Coronary artery (tissue), 2 donors: ENCODE measurements at regions not wholly inside any gene's neighbourhood (a gene's known extent, or its start where the extent isn't known, plus 50 kb on each side); places are given as distances from the start of the nearest gene placed in this dataset.

ENCODE experiments used
- DNase-seq: peaks from one replicate; pipeline ENCODE4 v3.0.0-alpha.2; 2017; ENCODE audit warnings: low spot score
- H3K27ac ChIP-seq, 2 donors: fragments of 200-600 bp; sonication (generic); one replicate each; pipeline ENCODE4 v1.5.1; 2016 to 2019
- H3K4me3 ChIP-seq: fragments of 200-600 bp; sonication (generic); 2 replicates; pipeline ENCODE4 v1.5.1; 2016; ENCODE audit warnings: mild to moderate bottlenecking, moderate library complexity
- TF ChIP-seq, protein P1 (sequence below): fragments of 200-600 bp; sonication (generic); IDR thresholded peaks from one replicate; pipeline ENCODE4 v1.5.1; 2019; ENCODE audit warnings: antibody characterized with exemption

- H3K27ac ChIP-seq = no peak overlapping the region
- TF ChIP-seq, protein P1, sequence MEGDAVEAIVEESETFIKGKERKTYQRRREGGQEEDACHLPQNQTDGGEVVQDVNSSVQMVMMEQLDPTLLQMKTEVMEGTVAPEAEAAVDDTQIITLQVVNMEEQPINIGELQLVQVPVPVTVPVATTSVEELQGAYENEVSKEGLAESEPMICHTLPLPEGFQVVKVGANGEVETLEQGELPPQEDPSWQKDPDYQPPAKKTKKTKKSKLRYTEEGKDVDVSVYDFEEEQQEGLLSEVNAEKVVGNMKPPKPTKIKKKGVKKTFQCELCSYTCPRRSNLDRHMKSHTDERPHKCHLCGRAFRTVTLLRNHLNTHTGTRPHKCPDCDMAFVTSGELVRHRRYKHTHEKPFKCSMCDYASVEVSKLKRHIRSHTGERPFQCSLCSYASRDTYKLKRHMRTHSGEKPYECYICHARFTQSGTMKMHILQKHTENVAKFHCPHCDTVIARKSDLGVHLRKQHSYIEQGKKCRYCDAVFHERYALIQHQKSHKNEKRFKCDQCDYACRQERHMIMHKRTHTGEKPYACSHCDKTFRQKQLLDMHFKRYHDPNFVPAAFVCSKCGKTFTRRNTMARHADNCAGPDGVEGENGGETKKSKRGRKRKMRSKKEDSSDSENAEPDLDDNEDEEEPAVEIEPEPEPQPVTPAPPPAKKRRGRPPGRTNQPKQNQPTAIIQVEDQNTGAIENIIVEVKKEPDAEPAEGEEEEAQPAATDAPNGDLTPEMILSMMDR = no peak
- no peak overlapping the region for H3K4me3 ChIP-seq
- no peak for DNase-seq
Measured at GRCh38 chr2:18639756-18640453, 50.5 kb upstream of the NT5C1B start.
